Panc1 (cell line): ENCODE measurements at regions not wholly inside any gene's neighbourhood (a gene's known extent, or its start where the extent isn't known, plus 50 kb on each side); places are given as distances from the start of the nearest gene placed in this dataset.

Experiments
- ATAC-seq: fragments of 200-7000 bp; cut with Tn5 transposase; 2 replicates; pipeline ENCODE4 v1.9.1; 2020; ENCODE audit warnings: mild to moderate bottlenecking, moderate library complexity
- BruUV-seq: library from RNA; stranded (reverse); fragments of 400-500 nt; replicated peaks from 2 replicates; lab custom pipeline; 2021; lab: Mats Ljungman, UMichigan
- CTCF ChIA-PET: fragments of 300-600 bp; sonication (Branson Sonifier 250); formaldehyde crosslinking; loops from one replicate; lab custom pipeline; 2022; ENCODE audit warnings: antibody characterized with exemption; lab: Charles Lee
- POLR2A ChIA-PET: fragments of 300-600 bp; sonication (Branson Sonifier 250); formaldehyde crosslinking; loops from one replicate; lab custom pipeline; 2022; ENCODE audit warnings: antibody characterized with exemption; lab: Charles Lee
- DNase-seq: peaks from one replicate; pipeline ENCODE4 v3.0.0-alpha.2; 2010; ENCODE audit warnings: low read depth, low spot score
- H3K27ac ChIP-seq: 2 replicates; pipeline ENCODE4 v1.5.1; 2011; ENCODE audit warnings: mild to moderate bottlenecking, low read length, inconsistent platforms
- H3K27me3 ChIP-seq: fragments of 200-500 bp; sonication (Bioruptor generic); 2 replicates; pipeline ENCODE4 v1.6.0; 2014; ENCODE audit warnings: low read length, inconsistent platforms; ENCODE audit not compliant: control insufficient read depth, insufficient read depth
- H3K36me3 ChIP-seq: fragments of 200-500 bp; sonication (Bioruptor generic); 2 replicates; pipeline ENCODE4 v1.5.1; 2014; ENCODE audit warnings: inconsistent platforms, mild to moderate bottlenecking, low read length, moderate library complexity; ENCODE audit not compliant: control insufficient read depth, insufficient read depth
- H3K4me1 ChIP-seq: 2 replicates; pipeline ENCODE4 v1.5.1; 2011; ENCODE audit warnings: inconsistent platforms, mild to moderate bottlenecking, low read length, moderate library complexity; ENCODE audit not compliant: control insufficient read depth, insufficient read depth
- H3K4me3 ChIP-seq, 2 experiments: 2 replicates each; pipeline ENCODE4 v1.5.1; 2011 to 2012; ENCODE audit warnings: low read depth in 2 of 2, low read length in 2 of 2, mild to moderate bottlenecking in 2 of 2, inconsistent platforms in 1 of 2, moderate library complexity in 1 of 2
- H3K9me3 ChIP-seq: fragments of 200-500 bp; sonication (Bioruptor generic); 2 replicates; pipeline ENCODE4 v1.5.1; 2014; ENCODE audit warnings: low read depth, mild to moderate bottlenecking, inconsistent platforms, low read length, moderate library complexity; ENCODE audit not compliant: control insufficient read depth, insufficient read depth
- POLR2AphosphoS5 ChIP-seq: IDR thresholded peaks from 2 replicates; pipeline ENCODE4 v1.6.1; 2012; ENCODE audit warnings: mild to moderate bottlenecking, low read depth, low read length, moderate library complexity
- SIN3A ChIP-seq: IDR thresholded peaks from 2 replicates; pipeline ENCODE4 v1.6.1; 2012; ENCODE audit warnings: low read depth, mild to moderate bottlenecking, low read length, moderate library complexity, borderline replicate concordance; ENCODE audit not compliant: insufficient read depth
- TCF7L2 ChIP-seq: IDR thresholded peaks from 2 replicates; pipeline ENCODE4 v1.6.1; 2011; ENCODE audit warnings: mild to moderate bottlenecking, low read depth, low read length, inconsistent platforms
- in situ Hi-C: cut with HindIII; loops from 2 replicates; pipeline ENCODE4 v1.10.0; 2016; ENCODE audit warnings: low sequenced_read_pairs, low pct_unique_long_range_greater_than_20kb
- intact Hi-C: fragments of 100-400 bp; cut with micrococcal nuclease; formaldehyde crosslinking; loops from one replicate; pipeline ENCODE4 v1.10.0; 2022; ENCODE audit not compliant: unreplicated experiment
- TF ChIP-seq, protein P1 (sequence below): fragments of 450-650 bp; IDR thresholded peaks from 2 replicates; pipeline ENCODE4 v1.5.1; 2017; ENCODE audit warnings: mild to moderate bottlenecking
- TF ChIP-seq, protein P2 (sequence below), 2 experiments: IDR thresholded peaks; 2 replicates each; pipeline ENCODE4 v1.6.1; 2011 to 2012; ENCODE audit warnings: low read depth in 2 of 2, control low read depth in 1 of 2, low read length in 1 of 2, mild to moderate bottlenecking in 1 of 2, moderate library complexity in 1 of 2; ENCODE audit not compliant: insufficient read depth in 1 of 2

DNA sequence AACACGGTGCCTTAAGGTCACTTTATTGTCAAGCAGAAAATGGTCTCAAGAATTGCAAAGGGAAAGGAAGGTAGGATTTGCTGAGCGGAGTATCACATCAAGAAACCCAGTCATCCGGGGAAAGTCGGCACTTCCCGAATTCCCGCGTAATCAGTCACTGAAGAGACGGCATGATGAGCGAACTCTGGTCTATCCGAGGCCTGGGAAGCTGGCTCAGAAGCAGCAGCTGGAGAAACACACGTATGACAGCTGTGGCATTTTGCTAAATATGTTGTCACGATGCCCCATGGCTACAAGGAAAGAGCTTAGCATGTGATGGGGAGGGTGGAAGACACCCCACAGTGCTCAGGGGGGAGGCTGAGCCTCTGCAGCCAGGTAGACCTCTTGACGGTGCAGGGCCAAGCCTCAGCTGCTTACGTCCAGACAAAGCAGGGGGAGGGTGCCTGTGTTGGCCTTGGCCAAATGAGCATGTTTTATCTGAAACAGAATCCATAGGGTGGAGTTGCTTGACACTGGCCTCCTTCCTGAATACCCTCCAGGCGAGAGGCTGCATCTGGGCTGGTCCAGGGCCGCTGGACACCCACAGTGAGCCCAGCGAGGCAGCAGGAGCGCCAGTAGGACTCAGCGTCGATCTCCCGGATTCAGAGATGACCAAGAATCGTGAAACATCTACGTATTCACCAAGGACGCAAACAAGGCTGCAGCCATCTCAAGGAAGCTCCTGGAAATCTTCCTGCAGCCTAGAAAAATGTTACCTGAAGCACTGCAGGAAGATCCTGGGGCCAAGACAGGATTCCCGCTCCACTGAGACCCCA is 118.8 kb upstream of the AFDN start:
- Histone ChIP-seq H3K36me3 (no peaks in the 10 kb centered on the region), H3K27ac (no peak overlapping the region), H3K9me3 (no peaks in the 10 kb centered on the region), H3K4me3 (no peak overlapping the region), H3K27me3 (peaks cover 6% of the 10 kb centered on the region), H3K4me1 (no peaks in the 10 kb centered on the region)
- no peak for DNase-seq
- ChIA-PET CTCF (no interaction called here), POLR2A (no interaction called here)
- no peak for TF ChIP-seq TCF7L2
- TF ChIP-seq, protein P1, sequence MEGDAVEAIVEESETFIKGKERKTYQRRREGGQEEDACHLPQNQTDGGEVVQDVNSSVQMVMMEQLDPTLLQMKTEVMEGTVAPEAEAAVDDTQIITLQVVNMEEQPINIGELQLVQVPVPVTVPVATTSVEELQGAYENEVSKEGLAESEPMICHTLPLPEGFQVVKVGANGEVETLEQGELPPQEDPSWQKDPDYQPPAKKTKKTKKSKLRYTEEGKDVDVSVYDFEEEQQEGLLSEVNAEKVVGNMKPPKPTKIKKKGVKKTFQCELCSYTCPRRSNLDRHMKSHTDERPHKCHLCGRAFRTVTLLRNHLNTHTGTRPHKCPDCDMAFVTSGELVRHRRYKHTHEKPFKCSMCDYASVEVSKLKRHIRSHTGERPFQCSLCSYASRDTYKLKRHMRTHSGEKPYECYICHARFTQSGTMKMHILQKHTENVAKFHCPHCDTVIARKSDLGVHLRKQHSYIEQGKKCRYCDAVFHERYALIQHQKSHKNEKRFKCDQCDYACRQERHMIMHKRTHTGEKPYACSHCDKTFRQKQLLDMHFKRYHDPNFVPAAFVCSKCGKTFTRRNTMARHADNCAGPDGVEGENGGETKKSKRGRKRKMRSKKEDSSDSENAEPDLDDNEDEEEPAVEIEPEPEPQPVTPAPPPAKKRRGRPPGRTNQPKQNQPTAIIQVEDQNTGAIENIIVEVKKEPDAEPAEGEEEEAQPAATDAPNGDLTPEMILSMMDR = no peak
- no peak for TF ChIP-seq SIN3A
- no TSS peak for BruUV-seq
- ATAC-seq = no peak
- intact Hi-C loops (no loop called here), in situ Hi-C loops (no loop called here)

DNA sequence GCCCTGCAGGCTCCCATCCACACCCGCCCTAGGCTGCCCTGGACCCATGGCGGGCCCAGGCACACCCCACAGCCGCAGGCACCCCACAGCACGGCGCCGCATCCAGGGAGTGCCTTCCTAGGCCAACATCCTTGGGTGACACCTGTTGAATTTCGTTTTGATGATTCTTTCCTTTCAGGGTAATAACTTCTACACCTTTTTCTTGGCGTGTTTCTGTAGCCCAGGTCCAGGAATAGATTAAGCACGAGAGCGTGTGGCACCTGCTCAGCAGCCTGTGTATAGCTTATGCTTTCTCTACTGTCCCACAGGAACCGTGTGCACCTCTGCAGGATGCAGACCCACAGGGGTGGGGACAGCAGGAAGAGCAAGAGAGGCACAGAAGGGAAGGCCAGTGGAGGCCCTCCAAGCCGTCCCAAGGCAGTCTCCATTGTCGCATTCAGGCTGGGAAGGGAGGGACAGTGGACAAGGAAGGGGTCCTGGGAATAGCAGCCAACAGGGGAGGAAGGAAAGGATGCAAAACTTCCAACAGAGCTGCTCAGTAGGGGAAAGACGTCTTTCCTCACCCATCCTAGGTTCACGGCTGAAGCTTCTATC is 118.1 kb upstream of the AFDN start:
- Histone ChIP-seq H3K9me3 (no peaks in the 10 kb centered on the region), H3K27ac (no peak overlapping the region), H3K36me3 (no peaks in the 10 kb centered on the region), H3K4me1 (no peaks in the 10 kb centered on the region), H3K27me3 (peaks cover 6% of the 10 kb centered on the region), H3K4me3 (no peak overlapping the region)
- no TSS peak for BruUV-seq
- intact Hi-C loops (no loop called here), in situ Hi-C loops (no loop called here)
- TF ChIP-seq, protein P2, sequence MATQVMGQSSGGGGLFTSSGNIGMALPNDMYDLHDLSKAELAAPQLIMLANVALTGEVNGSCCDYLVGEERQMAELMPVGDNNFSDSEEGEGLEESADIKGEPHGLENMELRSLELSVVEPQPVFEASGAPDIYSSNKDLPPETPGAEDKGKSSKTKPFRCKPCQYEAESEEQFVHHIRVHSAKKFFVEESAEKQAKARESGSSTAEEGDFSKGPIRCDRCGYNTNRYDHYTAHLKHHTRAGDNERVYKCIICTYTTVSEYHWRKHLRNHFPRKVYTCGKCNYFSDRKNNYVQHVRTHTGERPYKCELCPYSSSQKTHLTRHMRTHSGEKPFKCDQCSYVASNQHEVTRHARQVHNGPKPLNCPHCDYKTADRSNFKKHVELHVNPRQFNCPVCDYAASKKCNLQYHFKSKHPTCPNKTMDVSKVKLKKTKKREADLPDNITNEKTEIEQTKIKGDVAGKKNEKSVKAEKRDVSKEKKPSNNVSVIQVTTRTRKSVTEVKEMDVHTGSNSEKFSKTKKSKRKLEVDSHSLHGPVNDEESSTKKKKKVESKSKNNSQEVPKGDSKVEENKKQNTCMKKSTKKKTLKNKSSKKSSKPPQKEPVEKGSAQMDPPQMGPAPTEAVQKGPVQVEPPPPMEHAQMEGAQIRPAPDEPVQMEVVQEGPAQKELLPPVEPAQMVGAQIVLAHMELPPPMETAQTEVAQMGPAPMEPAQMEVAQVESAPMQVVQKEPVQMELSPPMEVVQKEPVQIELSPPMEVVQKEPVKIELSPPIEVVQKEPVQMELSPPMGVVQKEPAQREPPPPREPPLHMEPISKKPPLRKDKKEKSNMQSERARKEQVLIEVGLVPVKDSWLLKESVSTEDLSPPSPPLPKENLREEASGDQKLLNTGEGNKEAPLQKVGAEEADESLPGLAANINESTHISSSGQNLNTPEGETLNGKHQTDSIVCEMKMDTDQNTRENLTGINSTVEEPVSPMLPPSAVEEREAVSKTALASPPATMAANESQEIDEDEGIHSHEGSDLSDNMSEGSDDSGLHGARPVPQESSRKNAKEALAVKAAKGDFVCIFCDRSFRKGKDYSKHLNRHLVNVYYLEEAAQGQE (IDR thresholded peaks at IDR 0.05; ENCODE audit: insufficient read depth in 1 of 2, low read depth in 2 of 2, low read length in 1 of 2) = no peak
- no peak for TF ChIP-seq TCF7L2
- TF ChIP-seq SIN3A = no peak
- TF ChIP-seq, protein P1 = no peak
- TF ChIP-seq POLR2AphosphoS5 = no peak
- DNase-seq = no peak
- no peak for ATAC-seq
- ChIA-PET POLR2A (no interaction called here), CTCF (no interaction called here)
